Dedifferentiated amniotic fluid mesenchymal stem cell (primary cell): ENCODE measurements at regions not wholly inside any gene's neighbourhood (a gene's known extent, or its start where the extent isn't known, plus 50 kb on each side); places are given as distances from the start of the nearest gene placed in this dataset.

Experiments
- DNase-seq: peaks from one replicate; pipeline ENCODE4 v3.0.0-alpha.2; 2016; ENCODE audit errors: extremely low spot score

DNA sequence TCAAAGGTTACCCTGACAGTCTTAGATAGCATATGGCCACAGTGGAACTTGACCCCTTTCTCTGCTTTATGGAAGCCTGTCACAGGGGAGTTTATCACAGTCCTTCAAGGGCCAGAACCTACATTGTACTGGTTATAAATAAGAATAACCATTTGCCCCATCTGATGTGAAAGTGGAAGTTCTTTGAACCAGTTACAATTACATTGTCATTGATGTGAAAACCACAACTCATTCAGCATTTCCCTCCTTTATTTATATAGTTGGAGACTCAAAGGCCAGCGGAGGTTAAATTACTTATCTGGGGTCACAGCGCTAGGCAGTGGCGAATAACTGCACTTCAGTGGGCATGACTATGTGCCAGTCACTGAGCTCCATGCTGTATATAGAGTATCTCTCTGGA lies 60.5 kb upstream of the TBC1D5 start:
- DNase-seq: no peak

DNA sequence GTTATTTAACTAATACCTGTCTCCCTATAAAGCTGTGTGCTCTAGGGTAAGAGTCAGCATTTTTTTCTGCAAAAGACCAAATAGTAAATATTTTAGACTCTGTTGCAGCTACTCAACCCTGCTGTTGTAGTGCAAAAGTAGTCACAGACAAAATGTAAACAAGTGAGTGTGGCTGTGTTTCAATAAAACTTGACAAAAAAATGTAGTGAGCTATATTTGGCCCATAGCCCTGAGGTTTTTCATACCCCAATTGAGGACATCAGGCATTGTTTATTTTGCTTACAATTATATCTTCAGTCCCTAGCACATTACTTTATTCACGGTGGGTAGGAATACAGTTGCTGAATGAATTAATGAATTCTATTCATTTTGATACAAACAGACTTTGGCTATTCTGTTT lies 58.7 kb upstream of the TBC1D5 start:
- DNase-seq: no peak

DNA sequence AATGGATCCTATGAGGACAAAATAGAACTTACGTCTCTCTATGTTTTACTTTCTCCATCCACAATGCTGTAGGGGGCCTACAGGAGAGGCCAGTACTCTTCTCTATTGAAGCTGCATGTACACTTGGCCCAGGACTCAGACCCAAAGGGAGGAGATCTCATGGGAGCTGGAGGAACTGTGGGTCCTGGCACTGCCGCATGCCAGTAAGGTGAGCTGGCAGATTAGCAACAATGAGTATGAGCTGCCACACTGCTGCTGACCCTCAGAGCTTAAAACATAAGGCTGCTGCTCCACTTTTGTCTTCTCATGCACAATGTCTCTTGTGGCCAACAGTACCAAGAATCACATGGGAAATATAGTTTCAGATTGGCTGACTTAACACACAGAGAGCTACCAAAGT lies 57.8 kb upstream of the TBC1D5 start:
- DNase-seq: no peak

DNA sequence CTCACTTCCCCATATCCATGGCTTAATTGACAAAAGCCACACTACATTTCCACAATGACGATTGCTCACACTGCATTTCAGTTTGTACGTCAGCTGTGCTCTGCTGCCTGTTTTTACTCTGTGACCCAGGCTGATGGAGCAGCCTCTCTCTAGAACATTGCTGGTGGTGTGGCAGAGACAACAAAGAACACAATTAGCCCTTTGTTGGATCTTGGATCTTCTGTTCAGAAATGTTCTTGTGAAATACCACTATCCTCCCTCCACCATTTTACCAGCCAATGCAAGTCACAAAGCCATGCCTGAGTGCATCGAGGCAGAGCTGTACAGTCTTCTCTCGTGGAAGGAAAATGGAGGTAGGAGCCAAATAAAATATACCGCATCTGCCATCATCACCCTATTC lies 56.9 kb upstream of the TBC1D5 start:
- DNase-seq: no peak

DNA sequence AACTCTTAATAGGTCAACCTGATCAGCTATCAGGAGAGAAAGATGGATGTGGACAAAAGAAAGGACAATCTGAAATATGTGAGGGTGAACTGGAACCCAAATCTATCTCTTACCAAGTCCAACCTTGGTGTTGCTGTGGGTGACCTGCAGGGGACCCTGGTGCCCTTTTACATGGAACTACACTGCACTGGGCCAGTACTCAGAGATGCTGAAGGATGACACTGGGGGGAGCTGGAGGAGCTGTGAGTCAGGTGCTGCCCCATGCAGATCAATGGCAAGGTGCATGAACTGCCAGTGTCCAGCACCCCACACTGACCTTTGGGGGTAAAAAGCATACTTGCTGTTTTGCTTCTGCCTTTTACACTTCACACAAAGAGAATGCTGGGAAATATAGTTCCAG lies 55.6 kb upstream of the TBC1D5 start:
- DNase-seq: no peak

DNA sequence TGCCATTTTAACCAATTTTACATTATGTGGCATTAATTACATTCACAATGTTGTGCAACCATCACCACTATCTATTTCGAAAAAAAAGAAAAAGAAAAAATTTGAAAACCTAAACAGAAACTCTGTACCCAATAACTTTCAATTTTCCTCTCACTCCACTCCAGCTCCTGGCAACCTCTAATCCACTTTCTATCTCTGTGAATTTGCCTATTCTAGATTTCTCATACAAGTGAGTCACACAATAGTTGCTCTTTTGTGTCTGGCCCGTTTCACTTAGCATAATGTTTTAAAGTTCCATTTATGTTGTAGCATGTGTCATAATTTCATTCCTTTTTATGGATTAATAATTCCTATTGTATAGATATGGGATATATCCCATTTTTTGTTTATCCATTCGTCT lies 53.3 kb upstream of the TBC1D5 start:
- no peak for DNase-seq

DNA sequence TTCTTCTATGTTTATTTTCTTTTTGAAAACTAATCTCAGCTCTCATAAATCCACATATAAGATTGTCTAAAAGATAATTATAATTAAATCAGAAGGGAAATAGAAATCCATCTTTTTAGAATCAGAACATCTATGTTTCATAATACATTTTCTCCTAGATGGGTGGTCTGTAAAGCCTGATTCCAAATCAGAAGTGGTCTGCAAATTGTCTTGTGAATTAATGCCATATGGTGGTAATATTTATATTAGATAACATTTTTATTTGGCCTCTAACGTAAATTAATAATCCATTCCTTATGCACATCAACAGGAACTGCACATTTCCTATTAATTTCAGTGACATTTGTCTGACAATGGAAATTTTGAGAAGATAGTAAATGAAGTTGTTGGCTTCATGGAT lies 52.8 kb upstream of the TBC1D5 start:
- no peak for DNase-seq

DNA sequence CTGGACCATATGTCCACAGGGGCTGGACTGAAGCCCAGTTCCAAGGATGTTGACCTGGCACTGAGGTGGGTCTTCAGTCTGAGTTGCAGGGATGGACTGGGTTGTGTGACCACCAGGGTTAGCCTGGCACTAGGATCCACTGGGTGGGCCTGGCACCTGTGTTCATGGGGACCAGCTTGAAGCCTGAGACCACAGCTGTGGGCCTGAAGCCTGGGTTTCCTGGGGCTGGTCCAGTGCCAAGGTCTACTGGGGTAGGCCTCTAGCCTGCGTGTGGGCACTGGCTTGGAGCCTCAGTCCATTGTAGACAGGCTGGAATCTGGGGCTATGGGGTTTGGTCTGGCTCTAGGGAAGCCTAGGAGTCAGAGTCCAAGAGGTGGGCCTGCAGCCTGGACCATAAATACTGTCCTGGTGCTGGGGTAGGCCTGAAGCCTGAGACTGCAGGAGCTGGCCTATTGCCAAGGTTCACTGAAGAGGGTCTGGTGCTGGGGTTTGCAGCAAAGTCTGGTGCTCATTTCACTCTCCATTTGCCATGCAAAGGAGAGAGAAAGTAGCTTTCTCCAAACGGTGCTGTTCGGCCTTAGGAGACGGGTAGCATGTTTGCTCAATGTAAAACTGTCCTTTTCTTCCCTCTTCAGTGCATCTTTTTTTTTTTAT lies 51.2 kb upstream of the TBC1D5 start:
- no peak for DNase-seq
